SK-N-SH (cell line): ENCODE measurements at regions not wholly inside any gene's neighbourhood (a gene's known extent, or its start where the extent isn't known, plus 50 kb on each side); places are given as distances from the start of the nearest gene placed in this dataset.

Experiments
- CTCF ChIP-seq: fragments of 200-600 bp; sonication (generic); IDR thresholded peaks from 2 replicates; pipeline ENCODE4 v1.6.1; 2017; ENCODE audit warnings: antibody characterized with exemption, mild to moderate bottlenecking, moderate library complexity
- ELF1 ChIP-seq: IDR thresholded peaks from 2 replicates; pipeline ENCODE4 v1.4.0; 2012
- EP300 ChIP-seq, 2 experiments: IDR thresholded peaks; 2 replicates each; pipeline versions ENCODE4 v1.4.0 to v1.6.1; 2012; ENCODE audit warnings: borderline replicate concordance in 1 of 2, low read depth in 1 of 2, low read length in 1 of 2
- MAX ChIP-seq: IDR thresholded peaks from 2 replicates; pipeline ENCODE4 v1.4.0; 2012; ENCODE audit warnings: low read depth
- POLR2AphosphoS5 ChIP-seq: IDR thresholded peaks from 2 replicates; pipeline ENCODE4 v1.6.1; 2012; ENCODE audit warnings: low read depth, low read length
- SIN3A ChIP-seq: IDR thresholded peaks from 2 replicates; pipeline ENCODE4 v1.6.1; 2012; ENCODE audit warnings: low read depth, mild to moderate bottlenecking, low read length, moderate library complexity, borderline replicate concordance
- USF1 ChIP-seq: IDR thresholded peaks from 2 replicates; pipeline ENCODE4 v1.4.0; 2012; ENCODE audit warnings: low read depth, borderline replicate concordance

- no peak for TF ChIP-seq CTCF
- no peak for TF ChIP-seq ELF1
- TF ChIP-seq POLR2AphosphoS5 = no peak
- no peak for TF ChIP-seq SIN3A
- no peak for TF ChIP-seq MAX
- TF ChIP-seq USF1 = no peak
- no peak for TF ChIP-seq EP300 (IDR thresholded peaks at IDR 0.05; ENCODE audit: borderline replicate concordance in 1 of 2, low read depth in 1 of 2, low read length in 1 of 2)
Observed at GRCh38 chr19:28998974-28999373, 214.0 kb downstream of the UQCRFS1 start.
